Astrocyte (in vitro differentiated cells and primary cell): ENCODE measurements at regions not wholly inside any gene's neighbourhood (a gene's known extent, or its start where the extent isn't known, plus 50 kb on each side); places are given as distances from the start of the nearest gene placed in this dataset.

Experiments used
- CTCF ChIP-seq: IDR thresholded peaks from 2 replicates; pipeline ENCODE4 v1.5.1; 2011; ENCODE audit warnings: low read depth, mild to moderate bottlenecking, inconsistent platforms, low read length, moderate library complexity; ENCODE audit not compliant: insufficient read depth
- EZH2 ChIP-seq: IDR thresholded peaks from 2 replicates; pipeline ENCODE4 v1.6.1; 2012; ENCODE audit warnings: mild to moderate bottlenecking, low read length, inconsistent platforms; ENCODE audit not compliant: insufficient read depth

- TF ChIP-seq EZH2 (no peak), CTCF (no peak)
Measured at GRCh38 chr2:53608293-53608692, 159.3 kb upstream of the CHAC2 start.
